H1 (cell line): ENCODE measurements at regions not wholly inside any gene's neighbourhood (a gene's known extent, or its start where the extent isn't known, plus 50 kb on each side); places are given as distances from the start of the nearest gene placed in this dataset.

ENCODE experiments used
- CTCF ChIA-PET: fragments of 300-600 bp; sonication (Branson Sonifier 250); formaldehyde crosslinking; loops from one replicate; lab custom pipeline; 2021; ENCODE audit not compliant: partially characterized antibody; lab: Charles Lee
- POLR2A ChIA-PET: fragments of 300-600 bp; sonication (Branson Sonifier 250); formaldehyde crosslinking; loops from one replicate; lab custom pipeline; 2021; ENCODE audit warnings: inconsistent platforms; ENCODE audit not compliant: partially characterized antibody; lab: Charles Lee
- DNase-seq, 2 experiments: peaks; one replicate each; pipeline versions ENCODE4 v3.0.0 to v3.0.0-alpha.2; 2010 to 2022; ENCODE audit warnings: low spot score in 2 of 2, low read depth in 1 of 2, mixed read lengths in 1 of 2
- FAIRE-seq: peaks from 2 replicates; lab custom pipeline; 2011; peaks lifted over from hg19 to GRCh38; lab: Jason Lieb, UNC
- H2AFZ ChIP-seq: 2 replicates; pipeline ENCODE4 v1.8.1; 2012; ENCODE audit warnings: low read length, inconsistent platforms
- H2AK5ac ChIP-seq: 2 replicates; pipeline ENCODE4 v1.6.1; 2013; ENCODE audit warnings: low read depth, low read length
- H2BK120ac ChIP-seq: replicated peaks from 2 replicates; pipeline ENCODE3; 2013; ENCODE audit warnings: low read depth, low read length, inconsistent platforms
- H2BK12ac ChIP-seq: 2 replicates; pipeline ENCODE4 v1.6.1; 2013; ENCODE audit warnings: low read depth, low read length
- H2BK15ac ChIP-seq: 2 replicates; pipeline ENCODE4 v1.6.1; 2013; ENCODE audit warnings: low read length
- H2BK20ac ChIP-seq: 2 replicates; pipeline ENCODE4 v1.6.1; 2013; ENCODE audit warnings: low read length
- H2BK5ac ChIP-seq: 2 replicates; pipeline ENCODE4 v1.6.1; 2013; ENCODE audit warnings: low read depth, low read length
- H3K14ac ChIP-seq: 2 replicates; pipeline ENCODE4 v1.6.1; 2013; ENCODE audit warnings: inconsistent platforms; ENCODE audit not compliant: insufficient read length
- H3K18ac ChIP-seq: 2 replicates; pipeline ENCODE4 v1.6.1; 2013; ENCODE audit warnings: low read length; ENCODE audit errors: extremely low read depth
- H3K23ac ChIP-seq: 2 replicates; pipeline ENCODE4 v1.6.1; 2013; ENCODE audit warnings: inconsistent platforms; ENCODE audit not compliant: insufficient read length
- H3K23me2 ChIP-seq: 2 replicates; pipeline ENCODE4 v1.6.1; 2013; ENCODE audit warnings: low read depth, low read length
- H3K27ac ChIP-seq: 2 replicates; pipeline ENCODE4 v1.6.1; 2011; ENCODE audit warnings: low read depth, low read length, inconsistent platforms
- H3K27me3 ChIP-seq, 4 experiments: replicated peaks in 1 of 4; 1 replicate in 1 of 4; 2 replicates in 3 of 4; pipeline versions ENCODE4 v1.6.1 to v1.8.1; 2011 to 2013; ENCODE audit warnings: low read length in 3 of 4, mild to moderate bottlenecking in 3 of 4, inconsistent platforms in 2 of 4, mixed read lengths in 2 of 4, moderate library complexity in 1 of 4; ENCODE audit not compliant: control insufficient read depth in 3 of 4, insufficient read depth in 3 of 4; ENCODE audit errors: extremely low read depth in 1 of 4
- H3K36me3 ChIP-seq, 4 experiments: 2 replicates each; pipeline versions ENCODE4 v1.6.1 to v1.8.1; 2011 to 2013; ENCODE audit warnings: mild to moderate bottlenecking in 4 of 4, low read length in 3 of 4, moderate library complexity in 2 of 4, control low read depth in 1 of 4, inconsistent platforms in 1 of 4; ENCODE audit not compliant: insufficient read depth in 4 of 4, control insufficient read depth in 2 of 4
- H3K4ac ChIP-seq: replicated peaks from 2 replicates; pipeline ENCODE3; 2013; ENCODE audit warnings: low read length, low read depth, mixed read lengths, inconsistent platforms; ENCODE audit not compliant: insufficient read length
- H3K4me1 ChIP-seq, 4 experiments: replicated peaks in 1 of 4; 1 replicate in 1 of 4; 2 replicates in 3 of 4; pipeline versions ENCODE4 v1.6.1 to v1.8.1; 2011 to 2013; ENCODE audit warnings: low read length in 3 of 4, inconsistent platforms in 2 of 4, mixed read lengths in 1 of 4; ENCODE audit not compliant: insufficient read depth in 4 of 4, control insufficient read depth in 3 of 4
- H3K4me2 ChIP-seq, 2 experiments: 2 replicates each; pipeline versions ENCODE4 v1.6.1 to v1.8.1; 2011 to 2013; ENCODE audit warnings: low read depth in 2 of 2, low read length in 2 of 2, control low read depth in 1 of 2, inconsistent platforms in 1 of 2, mild to moderate bottlenecking in 1 of 2; ENCODE audit not compliant: insufficient read depth in 1 of 2
- H3K4me3 ChIP-seq, 4 experiments: fragments of 200-600, 300-600 bp in 1 of 4; sonication (generic), shearing (Covaris generic), sonication (Bioruptor Twin) in 1 of 4; 2 replicates each; pipeline versions ENCODE4 v1.5.1 to v1.8.1; 2011 to 2016; ENCODE audit warnings: low read length in 4 of 4, low read depth in 3 of 4, control low read depth in 2 of 4, inconsistent platforms in 2 of 4, mild to moderate bottlenecking in 2 of 4, mixed read lengths in 1 of 4, moderate library complexity in 1 of 4; ENCODE audit not compliant: insufficient read depth in 2 of 4; ENCODE audit errors: extremely low read depth in 1 of 4
- H3K56ac ChIP-seq: replicated peaks from 2 replicates; pipeline ENCODE3; 2013; ENCODE audit warnings: low read depth, mild to moderate bottlenecking, mixed read lengths, low read length, inconsistent platforms; ENCODE audit not compliant: insufficient read length
- H3K79me1 ChIP-seq: 2 replicates; pipeline ENCODE4 v1.6.1; 2013; ENCODE audit warnings: low read depth, low read length, control low read depth
- H3K79me2 ChIP-seq, 2 experiments: 2 replicates each; pipeline versions ENCODE4 v1.6.1 to v1.8.1; 2012 to 2013; ENCODE audit warnings: low read length in 2 of 2, mild to moderate bottlenecking in 2 of 2, inconsistent platforms in 1 of 2; ENCODE audit not compliant: insufficient read depth in 2 of 2, control insufficient read depth in 1 of 2
- H3K9ac ChIP-seq, 4 experiments: replicated peaks in 1 of 4; 1 replicate in 1 of 4; 2 replicates in 3 of 4; pipeline versions ENCODE4 v1.6.1 to v1.8.1; 2011 to 2013; ENCODE audit warnings: low read depth in 3 of 4, low read length in 3 of 4, control low read depth in 2 of 4, mild to moderate bottlenecking in 2 of 4, moderate library complexity in 2 of 4, inconsistent platforms in 1 of 4; ENCODE audit errors: extremely low read depth in 1 of 4
- H3K9me3 ChIP-seq, 2 experiments: 2 replicates each; pipeline versions ENCODE4 v1.6.1 to v1.8.1; 2012 to 2013; ENCODE audit warnings: mild to moderate bottlenecking in 2 of 2, moderate library complexity in 2 of 2, control low read depth in 1 of 2, inconsistent platforms in 1 of 2, low read depth in 1 of 2, low read length in 1 of 2, mixed read lengths in 1 of 2; ENCODE audit not compliant: insufficient read depth in 2 of 2
- H4K20me1 ChIP-seq, 2 experiments: replicated peaks in 1 of 2; 2 replicates each; pipeline versions ENCODE3 to v1.8.1; 2011 to 2013; ENCODE audit warnings: inconsistent platforms in 2 of 2, low read length in 2 of 2, mild to moderate bottlenecking in 1 of 2; ENCODE audit not compliant: insufficient read depth in 2 of 2, control insufficient read depth in 1 of 2
- H4K5ac ChIP-seq: 2 replicates; pipeline ENCODE4 v1.6.1; 2013; ENCODE audit warnings: low read length, low read depth, mixed read lengths, inconsistent platforms; ENCODE audit not compliant: insufficient read length
- H4K8ac ChIP-seq: 2 replicates; pipeline ENCODE4 v1.8.0; 2013; ENCODE audit warnings: mild to moderate bottlenecking, moderate library complexity, low read length, inconsistent platforms; ENCODE audit not compliant: insufficient read depth; ENCODE audit errors: extremely low read depth
- H4K91ac ChIP-seq: replicated peaks from 2 replicates; pipeline ENCODE3; 2013; ENCODE audit warnings: low read length, mixed read lengths, inconsistent platforms; ENCODE audit not compliant: insufficient read length
- BRCA1 ChIP-seq: IDR thresholded peaks from 2 replicates; pipeline ENCODE4 v1.6.1; 2012; ENCODE audit warnings: low read depth, low read length, improper control_type of control experiment
- CREB1 ChIP-seq: IDR thresholded peaks from 2 replicates; pipeline ENCODE4 v1.6.1; 2012; ENCODE audit warnings: inconsistent platforms
- EZH2 ChIP-seq: fragments of 200-600 bp; sonication (generic); IDR thresholded peaks from 2 replicates; pipeline ENCODE4 v1.7.1; 2012; ENCODE audit warnings: low read depth, mild to moderate bottlenecking, moderate library complexity, low read length, inconsistent platforms; ENCODE audit not compliant: severe bottlenecking
- RBBP5 ChIP-seq: IDR thresholded peaks from 2 replicates; pipeline ENCODE4 v1.7.1; 2012; ENCODE audit warnings: low read depth, mild to moderate bottlenecking, inconsistent platforms, low read length, moderate library complexity, borderline replicate concordance
- RFX5 ChIP-seq: IDR thresholded peaks from 2 replicates; pipeline ENCODE4 v1.6.1; 2011; ENCODE audit warnings: low read depth, low read length, improper control_type of control experiment, borderline replicate concordance
- RNF2 ChIP-seq: fragments of 200-900, 300-1000 bp; sonication (generic); IDR thresholded peaks from 2 replicates; pipeline ENCODE4 v1.7.1; 2016; ENCODE audit warnings: borderline replicate concordance, low read depth, mild to moderate bottlenecking, antibody characterized with exemption, low read length; ENCODE audit not compliant: poor library complexity, severe bottlenecking; ENCODE audit errors: missing control alignments
- SP2 ChIP-seq: IDR thresholded peaks from 2 replicates; pipeline ENCODE4 v1.6.1; 2012; ENCODE audit warnings: mild to moderate bottlenecking, low read length, inconsistent platforms
- TEAD4 ChIP-seq: IDR thresholded peaks from 2 replicates; pipeline ENCODE4 v1.6.1; 2012; ENCODE audit warnings: low read depth, low read length, inconsistent platforms, mixed read lengths
- WGBS, 2 experiments: shearing (Covaris generic) in 1 of 2; methylation state at CpG; one replicate each; pipeline versions ENCODE4 v1.1.6 to v1.1.7; 2013 to 2015; ENCODE audit warnings: low lambda C conversion rate in 2 of 2, mixed read lengths in 2 of 2, inconsistent platforms in 1 of 2, low coverage in 1 of 2, missing lambda C conversion rate in 1 of 2; ENCODE audit not compliant: insufficient replicate concordance in 2 of 2, insufficient coverage in 1 of 2, insufficient read length in 1 of 2; ENCODE audit errors: extremely low coverage in 1 of 2, missing lambda C conversion rate in 1 of 2; 5-methylcytosine and 5-hydroxymethylcytosine counted together

DNA sequence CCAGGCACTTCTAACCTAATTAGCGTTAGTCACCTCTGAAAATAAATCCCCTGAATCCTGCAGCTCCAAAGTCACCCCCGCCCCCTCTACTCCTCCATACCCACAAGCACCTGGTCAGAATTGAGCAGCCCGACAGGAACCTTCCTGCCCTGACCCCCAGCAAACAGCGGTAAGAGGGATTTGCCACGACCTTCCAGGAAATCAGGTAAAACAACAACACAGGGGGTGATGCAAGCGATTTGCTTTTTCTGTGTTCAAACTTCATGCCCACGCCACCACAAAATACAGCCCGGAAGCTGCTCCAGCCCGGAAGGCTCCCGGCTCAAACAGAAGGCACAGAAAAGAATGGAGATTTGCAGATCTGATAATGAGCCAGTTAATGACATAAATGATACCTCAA is 367.1 kb downstream of the GPD2 start:
- Histone ChIP-seq H3K9me3 (peaks cover 3 to 6% of the 10 kb centered on the region in 2 experiments; a peak in 1 of 4 replicates), H3K23ac (no peak overlapping the region), H3K56ac (no peak overlapping the region), H3K23me2 (no peaks in the 10 kb centered on the region), H3K79me1 (no peaks in the 10 kb centered on the region), H2BK20ac (no peak overlapping the region), H2BK120ac (no peak overlapping the region), H2BK12ac (no peak overlapping the region), H4K20me1 (no peaks in the 10 kb centered on the region), H3K79me2 (no peaks in the 10 kb centered on the region), H3K9ac (no peak overlapping the region), H4K5ac (peak overlapping the region; percentile 15), H2AK5ac (no peak overlapping the region), H3K14ac (no peak overlapping the region), H3K18ac (no peak overlapping the region; the same call in 1 of the 2 replicates), H2AFZ (peak overlapping the region; percentile 87), H4K8ac (no peak overlapping the region), H3K27me3 (no peaks in the 10 kb centered on the region)
- 63% methylated on average over 10 of the region's 10 CpGs; no CpG with 5 or more reads in 1 of the 2 experiments for WGBS, 2 experiments
- CTCF ChIA-PET, result no interaction called here
- POLR2A ChIA-PET, result no interaction called here
- TF ChIP-seq EZH2 (no peak), RBBP5 (no peak), SP2 (no peak), BRCA1 (no peak), RNF2 (no peak), RFX5 (no peak), CREB1 (no peak), TEAD4 (no peak)
- TF ChIP-seq, all 59 proteins: peak for 0
- no peak overlapping the region for H3K27ac ChIP-seq
- no peaks in the 10 kb centered on the region for H3K36me3 ChIP-seq
- H2BK15ac ChIP-seq, result no peak overlapping the region
- no peak overlapping the region for H3K4me3 ChIP-seq
- no peak overlapping the region for H3K4ac ChIP-seq
- peak overlapping the region; percentile 18 for H4K91ac ChIP-seq
- H3K4me2 ChIP-seq, result peak overlapping the region in 1 of 2 experiments; percentile 18; a peak in 2 of 4 replicates
- peaks cover 0 to 21% (median 4%) of the 10 kb centered on the region in 4 experiments; a peak in 5 of 7 replicates for H3K4me1 ChIP-seq
- DNase-seq (no peak), FAIRE-seq (no peak)
- peak overlapping the region; percentile 29; the same call in 1 of the 2 replicates for H2BK5ac ChIP-seq
